ENCODE measurements at regions not wholly inside any gene's neighbourhood (a gene's known extent, or its start where the extent isn't known, plus 50 kb on each side); places are given as distances from the start of the nearest gene placed in this dataset.

DNA sequence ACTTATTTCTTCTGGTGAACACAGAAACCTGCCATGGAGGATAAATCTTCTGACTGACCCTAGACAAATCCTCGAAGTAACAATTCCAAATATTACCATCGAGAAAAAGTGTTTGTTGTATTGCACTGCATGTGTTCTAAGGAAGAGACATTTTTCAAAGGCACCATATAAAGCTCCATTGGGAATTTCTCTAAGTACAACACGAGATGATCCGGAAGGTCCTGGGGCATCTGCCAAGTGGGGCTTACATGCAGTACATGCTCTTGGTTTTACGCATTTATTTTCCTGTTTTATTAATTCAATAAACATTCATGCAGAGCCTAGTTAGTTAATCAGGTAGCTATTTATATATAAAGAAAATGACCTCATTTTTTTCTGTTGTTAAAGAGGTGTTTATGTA is 692.0 kb upstream of the IGFBP3 start:
- TF ChIP-seq, protein P1, sequence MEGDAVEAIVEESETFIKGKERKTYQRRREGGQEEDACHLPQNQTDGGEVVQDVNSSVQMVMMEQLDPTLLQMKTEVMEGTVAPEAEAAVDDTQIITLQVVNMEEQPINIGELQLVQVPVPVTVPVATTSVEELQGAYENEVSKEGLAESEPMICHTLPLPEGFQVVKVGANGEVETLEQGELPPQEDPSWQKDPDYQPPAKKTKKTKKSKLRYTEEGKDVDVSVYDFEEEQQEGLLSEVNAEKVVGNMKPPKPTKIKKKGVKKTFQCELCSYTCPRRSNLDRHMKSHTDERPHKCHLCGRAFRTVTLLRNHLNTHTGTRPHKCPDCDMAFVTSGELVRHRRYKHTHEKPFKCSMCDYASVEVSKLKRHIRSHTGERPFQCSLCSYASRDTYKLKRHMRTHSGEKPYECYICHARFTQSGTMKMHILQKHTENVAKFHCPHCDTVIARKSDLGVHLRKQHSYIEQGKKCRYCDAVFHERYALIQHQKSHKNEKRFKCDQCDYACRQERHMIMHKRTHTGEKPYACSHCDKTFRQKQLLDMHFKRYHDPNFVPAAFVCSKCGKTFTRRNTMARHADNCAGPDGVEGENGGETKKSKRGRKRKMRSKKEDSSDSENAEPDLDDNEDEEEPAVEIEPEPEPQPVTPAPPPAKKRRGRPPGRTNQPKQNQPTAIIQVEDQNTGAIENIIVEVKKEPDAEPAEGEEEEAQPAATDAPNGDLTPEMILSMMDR (IDR thresholded peaks at IDR 0.05) = no peak
- TF ChIP-seq POLR2A (IDR thresholded peaks at IDR 0.05) = no peak
